ENCODE measurements at regions not wholly inside any gene's neighbourhood (a gene's known extent, or its start where the extent isn't known, plus 50 kb on each side); places are given as distances from the start of the nearest gene placed in this dataset.

- intact Hi-C loops (cut with DNase I; ENCODE audit: low total_unique reads) = no loop called here
- Histone ChIP-seq H3K27ac (no peak overlapping the region), H3K36me3 (no peaks in the 10 kb centered on the region), H3K27me3 (peaks cover 0 to 30% of the 10 kb centered on the region in 2 donors), H3K4me3 (no peak overlapping the region), H3K4me1 (no peaks in the 10 kb centered on the region), H3K9me3 (no peaks in the 10 kb centered on the region)
- no peak for DNase-seq (ENCODE audit: low spot score in 2 of 2)
- TF ChIP-seq POLR2AphosphoS5 (IDR thresholded peaks at IDR 0.05) = no peak
- TF ChIP-seq CTCF (IDR thresholded peaks at IDR 0.05) = no peak
- TF ChIP-seq POLR2A (IDR thresholded peaks at IDR 0.05) = no peak
Measured at GRCh38 chr1:17976854-17977253, 130.7 kb upstream of the IGSF21 start.

GRCh38 chr1:17978016-17978415 lies 129.6 kb upstream of the IGSF21 start:
- H3K4me1 ChIP-seq = no peaks in the 10 kb centered on the region
- TF ChIP-seq CTCF (IDR thresholded peaks at IDR 0.05) (no peak), POLR2AphosphoS5 (IDR thresholded peaks at IDR 0.05) (no peak), POLR2A (IDR thresholded peaks at IDR 0.05) (no peak)
- DNase-seq (ENCODE audit: low spot score in 2 of 2) = no peak
- no peaks in the 10 kb centered on the region for H3K36me3 ChIP-seq
- H3K27ac ChIP-seq = no peak overlapping the region
- H3K27me3 ChIP-seq = peaks cover 0 to 30% of the 10 kb centered on the region in 2 donors
- H3K4me3 ChIP-seq = no peak overlapping the region
- intact Hi-C loops (cut with DNase I; ENCODE audit: low total_unique reads) = no loop called here
- no peaks in the 10 kb centered on the region for H3K9me3 ChIP-seq

GRCh38 chr1:17979815-17980214 lies 127.8 kb upstream of the IGSF21 start:
- H3K4me1 ChIP-seq = no peaks in the 10 kb centered on the region
- H3K27ac ChIP-seq = no peak overlapping the region
- no peak overlapping the region for H3K4me3 ChIP-seq
- intact Hi-C loops (cut with DNase I; ENCODE audit: low total_unique reads) = no loop called here
- peaks cover 0 to 29% of the 10 kb centered on the region in 2 donors for H3K27me3 ChIP-seq
- no peaks in the 10 kb centered on the region for H3K36me3 ChIP-seq
- H3K9me3 ChIP-seq = no peaks in the 10 kb centered on the region
- no peak for TF ChIP-seq POLR2A (IDR thresholded peaks at IDR 0.05)
- no peak for TF ChIP-seq CTCF (IDR thresholded peaks at IDR 0.05)
- no peak for TF ChIP-seq POLR2AphosphoS5 (IDR thresholded peaks at IDR 0.05)
- no peak for DNase-seq (ENCODE audit: low spot score in 2 of 2)

- TF ChIP-seq POLR2A (IDR thresholded peaks at IDR 0.05) (no peak), POLR2AphosphoS5 (IDR thresholded peaks at IDR 0.05) (no peak), CTCF (IDR thresholded peaks at IDR 0.05) (no peak)
- Histone ChIP-seq H3K4me1 (no peaks in the 10 kb centered on the region), H3K36me3 (no peaks in the 10 kb centered on the region), H3K27ac (no peak overlapping the region), H3K27me3 (peaks cover 0 to 28% of the 10 kb centered on the region in 2 donors), H3K9me3 (peaks cover 6 to 14% of the 10 kb centered on the region in 2 donors), H3K4me3 (no peak overlapping the region)
- DNase-seq (ENCODE audit: low spot score in 2 of 2) = no peak
- intact Hi-C loops (cut with DNase I; ENCODE audit: low total_unique reads) = no loop called here
Measured at GRCh38 chr1:17982197-17982596, 125.4 kb upstream of the IGSF21 start.

- H3K27ac ChIP-seq = no peak overlapping the region
- H3K27me3 ChIP-seq = peaks cover 0 to 22% of the 10 kb centered on the region in 2 donors
- intact Hi-C loops (cut with DNase I; ENCODE audit: low total_unique reads) = no loop called here
- TF ChIP-seq CTCF (IDR thresholded peaks at IDR 0.05) (peak in 2 of 3 donors; percentile 24 to 25), POLR2AphosphoS5 (IDR thresholded peaks at IDR 0.05) (no peak), POLR2A (IDR thresholded peaks at IDR 0.05) (no peak)
- H3K4me3 ChIP-seq = no peak overlapping the region
- H3K36me3 ChIP-seq = no peaks in the 10 kb centered on the region
- DNase-seq (ENCODE audit: low spot score in 2 of 2) = no peak
- H3K4me1 ChIP-seq = no peaks in the 10 kb centered on the region
- H3K9me3 ChIP-seq = peaks cover 6 to 14% of the 10 kb centered on the region in 2 donors
Measured at GRCh38 chr1:17984583-17984982, 123.0 kb upstream of the IGSF21 start.

Data from breast epithelium (tissue), 4 donors.